ENCODE measurements at regions not wholly inside any gene's neighbourhood (a gene's known extent, or its start where the extent isn't known, plus 50 kb on each side); places are given as distances from the start of the nearest gene placed in this dataset.

GRCh38 chr11:31973172-31973571 is 117.7 kb upstream of the RCN1 start:
- no peaks in the 10 kb centered on the region for H3K9me3 ChIP-seq
- no peaks in the 10 kb centered on the region for H3K36me3 ChIP-seq
- no peaks in the 10 kb centered on the region for H3K4me1 ChIP-seq
- DNase-seq = no peak
- H3K27me3 ChIP-seq = no peaks in the 10 kb centered on the region
- H3K4me3 ChIP-seq = no peak overlapping the region
- no peak for TF ChIP-seq POLR2A (IDR thresholded peaks at IDR 0.05)
- TF ChIP-seq CTCF (IDR thresholded peaks at IDR 0.05) = no peak
- no peak overlapping the region for H3K27ac ChIP-seq

- no peak for DNase-seq
- Histone ChIP-seq H3K9me3 (no peaks in the 10 kb centered on the region), H3K27me3 (no peaks in the 10 kb centered on the region), H3K36me3 (no peaks in the 10 kb centered on the region), H3K4me3 (no peak overlapping the region), H3K4me1 (no peaks in the 10 kb centered on the region), H3K27ac (no peak overlapping the region)
- TF ChIP-seq POLR2A (IDR thresholded peaks at IDR 0.05) (no peak), CTCF (IDR thresholded peaks at IDR 0.05) (no peak)
Observed at GRCh38 chr11:31972623-31973022, 118.3 kb upstream of the RCN1 start.

GRCh38 chr11:31969359-31969702 is 121.5 kb upstream of the RCN1 start:
- no peak for DNase-seq
- Histone ChIP-seq H3K36me3 (no peaks in the 10 kb centered on the region), H3K27ac (no peak overlapping the region), H3K4me1 (no peaks in the 10 kb centered on the region), H3K9me3 (no peaks in the 10 kb centered on the region), H3K27me3 (no peaks in the 10 kb centered on the region), H3K4me3 (no peak overlapping the region)
- TF ChIP-seq POLR2A (IDR thresholded peaks at IDR 0.05) = no peak
- TF ChIP-seq CTCF (IDR thresholded peaks at IDR 0.05) = no peak

- H3K27me3 ChIP-seq = no peaks in the 10 kb centered on the region
- no peaks in the 10 kb centered on the region for H3K4me1 ChIP-seq
- DNase-seq = no peak
- TF ChIP-seq CTCF (IDR thresholded peaks at IDR 0.05) (no peak), POLR2A (IDR thresholded peaks at IDR 0.05) (no peak)
- H3K9me3 ChIP-seq = no peaks in the 10 kb centered on the region
- no peak overlapping the region for H3K27ac ChIP-seq
- H3K4me3 ChIP-seq = no peak overlapping the region
- no peaks in the 10 kb centered on the region for H3K36me3 ChIP-seq
Observed at GRCh38 chr11:31968461-31969358, 122.2 kb upstream of the RCN1 start.

- H3K27ac ChIP-seq = no peak overlapping the region
- TF ChIP-seq POLR2A (IDR thresholded peaks at IDR 0.05) = no peak
- TF ChIP-seq CTCF (IDR thresholded peaks at IDR 0.05) = no peak
- H3K36me3 ChIP-seq = no peaks in the 10 kb centered on the region
- H3K4me3 ChIP-seq = no peak overlapping the region
- no peaks in the 10 kb centered on the region for H3K27me3 ChIP-seq
- no peaks in the 10 kb centered on the region for H3K4me1 ChIP-seq
- no peaks in the 10 kb centered on the region for H3K9me3 ChIP-seq
- DNase-seq = no peak
Observed at GRCh38 chr11:31967404-31968130, 123.3 kb upstream of the RCN1 start.

Data from Peyer's patch (tissue), 4 donors.